ENCODE measurements at regions not wholly inside any gene's neighbourhood (a gene's known extent, or its start where the extent isn't known, plus 50 kb on each side); places are given as distances from the start of the nearest gene placed in this dataset.
A peak's percentile ranks its signal among the peaks of the same experiment; 100 is the strongest.

DNA sequence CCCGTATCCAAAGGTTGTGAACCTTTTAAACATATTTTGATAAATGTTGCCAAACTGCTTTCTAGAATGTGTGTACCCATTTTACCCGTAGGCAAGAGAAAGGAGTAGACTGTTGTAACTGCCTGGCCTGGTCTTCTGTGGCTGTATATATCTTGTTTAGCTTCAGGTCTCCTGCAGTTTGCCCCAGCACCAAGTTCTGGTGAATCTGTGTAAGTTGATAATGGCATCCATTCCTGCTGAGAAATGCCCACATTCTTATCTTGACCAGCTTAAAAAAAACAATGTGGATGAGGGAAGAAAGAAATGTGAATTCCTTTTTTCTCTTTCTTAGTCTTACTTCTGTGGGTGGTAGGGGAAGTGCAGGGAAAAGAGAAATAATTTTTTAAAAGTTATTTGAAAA lies 53.3 kb upstream of the TLE3 start:
- H3K4me3 ChIP-seq (ENCODE audit: low read depth, low read length) = no peak overlapping the region
- no peak for TF ChIP-seq POLR2A (IDR thresholded peaks at IDR 0.05; ENCODE audit: extremely low read depth, insufficient read length)
- TF ChIP-seq, protein P1, sequence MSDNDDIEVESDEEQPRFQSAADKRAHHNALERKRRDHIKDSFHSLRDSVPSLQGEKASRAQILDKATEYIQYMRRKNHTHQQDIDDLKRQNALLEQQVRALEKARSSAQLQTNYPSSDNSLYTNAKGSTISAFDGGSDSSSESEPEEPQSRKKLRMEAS (IDR thresholded peaks at IDR 0.05; ENCODE audit: low read depth, low read length) = no peak
- TF ChIP-seq, protein P2, sequence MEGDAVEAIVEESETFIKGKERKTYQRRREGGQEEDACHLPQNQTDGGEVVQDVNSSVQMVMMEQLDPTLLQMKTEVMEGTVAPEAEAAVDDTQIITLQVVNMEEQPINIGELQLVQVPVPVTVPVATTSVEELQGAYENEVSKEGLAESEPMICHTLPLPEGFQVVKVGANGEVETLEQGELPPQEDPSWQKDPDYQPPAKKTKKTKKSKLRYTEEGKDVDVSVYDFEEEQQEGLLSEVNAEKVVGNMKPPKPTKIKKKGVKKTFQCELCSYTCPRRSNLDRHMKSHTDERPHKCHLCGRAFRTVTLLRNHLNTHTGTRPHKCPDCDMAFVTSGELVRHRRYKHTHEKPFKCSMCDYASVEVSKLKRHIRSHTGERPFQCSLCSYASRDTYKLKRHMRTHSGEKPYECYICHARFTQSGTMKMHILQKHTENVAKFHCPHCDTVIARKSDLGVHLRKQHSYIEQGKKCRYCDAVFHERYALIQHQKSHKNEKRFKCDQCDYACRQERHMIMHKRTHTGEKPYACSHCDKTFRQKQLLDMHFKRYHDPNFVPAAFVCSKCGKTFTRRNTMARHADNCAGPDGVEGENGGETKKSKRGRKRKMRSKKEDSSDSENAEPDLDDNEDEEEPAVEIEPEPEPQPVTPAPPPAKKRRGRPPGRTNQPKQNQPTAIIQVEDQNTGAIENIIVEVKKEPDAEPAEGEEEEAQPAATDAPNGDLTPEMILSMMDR (IDR thresholded peaks at IDR 0.05; ENCODE audit: low read depth, low read length) = no peak
- TF ChIP-seq MYC (IDR thresholded peaks at IDR 0.05; ENCODE audit: low read depth, low read length) = no peak
- no peak for DNase-seq (ENCODE audit: low read depth)

DNA sequence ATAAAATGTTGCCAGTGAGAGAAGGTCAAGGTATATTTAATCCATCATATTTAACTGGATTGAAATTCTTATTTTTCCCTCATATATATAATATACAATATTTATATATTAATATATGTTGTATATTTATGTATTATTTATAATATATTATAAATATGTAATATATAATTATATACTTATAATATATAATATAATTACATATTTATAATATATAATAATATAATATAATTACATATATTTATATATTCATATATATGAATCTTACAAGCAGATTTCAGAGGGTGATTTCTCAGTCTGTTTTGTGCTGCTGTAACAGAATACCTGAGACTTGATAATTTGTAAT lies 52.7 kb upstream of the TLE3 start:
- TF ChIP-seq, protein P2 (IDR thresholded peaks at IDR 0.05; ENCODE audit: low read depth, low read length) = no peak
- TF ChIP-seq MYC (IDR thresholded peaks at IDR 0.05; ENCODE audit: low read depth, low read length) (no peak), POLR2A (IDR thresholded peaks at IDR 0.05; ENCODE audit: extremely low read depth, insufficient read length) (no peak)
- TF ChIP-seq, protein P1 (IDR thresholded peaks at IDR 0.05; ENCODE audit: low read depth, low read length) = no peak
- no peak for DNase-seq (ENCODE audit: low read depth)
- no peak overlapping the region for H3K4me3 ChIP-seq (ENCODE audit: low read depth, low read length)

DNA sequence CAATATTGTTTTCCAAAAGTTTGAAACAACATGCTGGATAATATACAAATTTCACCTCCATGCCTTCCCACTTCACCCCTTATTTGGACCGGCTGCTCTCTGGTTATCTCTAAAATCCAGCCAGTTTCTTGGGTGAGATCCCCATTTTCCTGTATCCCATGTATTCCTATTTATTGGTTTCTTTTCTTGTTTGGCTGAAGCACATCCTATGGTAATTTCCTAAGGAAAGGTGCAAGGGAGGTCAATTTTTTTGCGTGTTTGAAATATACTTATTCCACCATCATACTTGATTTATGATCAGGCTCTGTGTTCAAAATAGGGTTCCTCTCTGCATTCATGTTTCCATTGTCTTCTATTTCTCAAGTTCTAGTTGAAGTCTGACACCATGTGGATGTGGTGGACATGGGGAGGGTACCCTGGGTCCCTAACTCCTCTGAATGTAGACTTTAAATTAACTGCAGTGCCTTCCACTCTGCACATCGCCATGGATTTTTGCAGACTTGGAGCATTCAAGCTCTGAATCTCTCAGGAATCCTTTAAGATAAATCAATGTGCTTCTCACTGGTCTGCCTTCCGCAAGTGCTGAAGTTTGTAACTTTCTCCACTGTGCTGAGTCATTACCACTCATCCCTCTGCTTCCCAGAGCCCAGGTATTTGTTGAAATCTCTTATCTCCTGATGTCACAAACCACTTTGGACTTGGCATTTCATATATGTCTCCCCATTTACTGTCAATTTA lies 52.1 kb upstream of the TLE3 start:
- TF ChIP-seq MYC (IDR thresholded peaks at IDR 0.05; ENCODE audit: low read depth, low read length) (no peak), POLR2A (IDR thresholded peaks at IDR 0.05; ENCODE audit: extremely low read depth, insufficient read length) (no peak)
- TF ChIP-seq, protein P2 (IDR thresholded peaks at IDR 0.05; ENCODE audit: low read depth, low read length) = no peak
- TF ChIP-seq, protein P1 (IDR thresholded peaks at IDR 0.05; ENCODE audit: low read depth, low read length) = no peak
- H3K4me3 ChIP-seq (ENCODE audit: low read depth, low read length) = no peak overlapping the region
- DNase-seq (ENCODE audit: low read depth) = no peak

DNA sequence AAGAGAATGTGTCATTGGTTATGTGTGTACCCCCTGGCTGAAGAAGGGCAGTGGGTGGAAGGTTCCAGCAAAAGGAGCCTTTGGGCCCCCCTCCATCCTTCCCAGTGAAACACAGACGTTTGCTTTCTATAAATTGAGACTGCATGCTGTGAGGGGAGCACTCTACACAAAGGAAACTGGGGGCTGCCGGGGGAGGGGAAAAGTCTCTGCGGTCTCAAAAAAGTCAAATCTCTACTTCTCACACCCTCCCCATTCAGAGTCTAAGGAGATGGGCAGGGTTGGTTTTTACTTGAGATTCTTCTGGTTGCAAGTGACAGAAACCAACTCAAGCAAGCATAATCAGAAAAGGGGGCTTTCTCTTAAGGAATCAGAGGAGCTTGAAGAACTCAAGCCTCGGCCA lies 50.1 kb upstream of the TLE3 start:
- TF ChIP-seq, protein P2 (IDR thresholded peaks at IDR 0.05; ENCODE audit: low read depth, low read length) = no peak
- H3K4me3 ChIP-seq (ENCODE audit: low read depth, low read length) = peak overlapping the region; percentile 22
- DNase-seq (ENCODE audit: low read depth) = peak; percentile 83
